ENCODE measurements at regions not wholly inside any gene's neighbourhood (a gene's known extent, or its start where the extent isn't known, plus 50 kb on each side); places are given as distances from the start of the nearest gene placed in this dataset.

DNA sequence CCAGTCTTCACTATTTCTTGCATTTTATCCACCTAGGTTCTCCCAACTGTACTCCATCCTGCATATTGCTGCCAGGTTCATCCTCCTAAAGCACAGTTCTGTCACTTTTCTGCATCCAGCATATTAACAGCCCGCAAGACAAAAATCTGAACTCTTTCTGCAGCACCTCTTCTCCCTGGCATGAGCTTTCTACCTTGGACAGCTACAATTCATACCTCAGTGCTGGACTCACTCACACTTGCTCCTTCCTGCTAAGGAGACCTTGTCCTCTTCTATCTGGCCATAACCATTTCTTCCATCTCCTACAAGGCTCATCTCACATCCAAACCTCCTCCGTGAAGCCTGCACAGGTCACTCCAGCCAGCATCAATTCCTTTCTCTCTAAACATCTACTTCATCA lies 170.1 kb upstream of the GRIP1 start:
- Histone ChIP-seq H3K36me3 (no peaks in the 10 kb centered on the region), H3K4me1 (no peaks in the 10 kb centered on the region), H3K27me3 (no peaks in the 10 kb centered on the region), H3K9me3 (no peaks in the 10 kb centered on the region), H3K4me3 (ENCODE audit: low read depth, low read length) (no peak overlapping the region)
- DNase-seq: no peak
- TF ChIP-seq CTCF (IDR thresholded peaks at IDR 0.05; ENCODE audit: low read depth, low read length): no peak

DNA sequence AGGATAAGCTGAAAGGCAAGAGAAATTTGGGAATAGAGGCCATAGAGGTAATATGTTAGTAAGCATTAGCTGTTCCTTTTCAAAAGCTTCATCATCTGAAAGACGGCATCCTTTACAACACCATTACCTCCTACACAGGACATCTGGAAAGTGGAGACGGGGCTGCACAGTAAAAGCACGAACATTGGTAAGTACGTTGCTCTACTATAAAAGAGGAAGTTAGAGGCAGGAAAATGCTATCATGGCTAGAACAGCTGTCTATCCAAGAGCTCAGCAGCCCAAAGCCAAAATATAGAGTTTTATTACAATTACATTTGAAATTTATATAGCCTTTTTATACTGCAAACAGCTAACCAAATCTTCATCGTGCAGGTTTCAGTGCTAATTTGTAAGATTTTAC lies 172.3 kb upstream of the GRIP1 start:
- no peaks in the 10 kb centered on the region for H3K9me3 ChIP-seq
- no peak for TF ChIP-seq CTCF (IDR thresholded peaks at IDR 0.05; ENCODE audit: low read depth, low read length)
- DNase-seq: no peak
- H3K36me3 ChIP-seq: no peaks in the 10 kb centered on the region
- H3K4me1 ChIP-seq: no peaks in the 10 kb centered on the region
- H3K4me3 ChIP-seq (ENCODE audit: low read depth, low read length): no peak overlapping the region
- H3K27me3 ChIP-seq: no peaks in the 10 kb centered on the region

DNA sequence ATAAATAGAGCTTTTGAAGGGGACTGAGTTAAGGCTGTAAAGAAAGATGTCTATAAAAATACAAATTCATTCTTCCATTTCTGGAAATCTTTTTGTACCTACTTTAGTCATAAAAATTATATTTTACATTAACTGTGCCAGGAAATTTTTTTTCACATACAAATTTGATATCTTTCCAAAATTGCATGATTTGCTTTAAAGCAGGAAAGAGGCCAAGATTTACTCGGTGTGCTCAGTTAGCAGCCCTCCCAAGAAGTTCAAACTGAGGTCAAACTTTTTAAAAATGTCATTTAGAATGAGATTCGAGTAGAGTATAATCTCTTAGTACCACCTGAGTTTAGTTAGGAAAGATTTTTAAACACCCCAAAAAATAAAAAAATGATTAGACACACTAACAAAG lies 173.2 kb upstream of the GRIP1 start:
- no peaks in the 10 kb centered on the region for H3K4me1 ChIP-seq
- TF ChIP-seq CTCF (IDR thresholded peaks at IDR 0.05; ENCODE audit: low read depth, low read length): no peak
- no peaks in the 10 kb centered on the region for H3K9me3 ChIP-seq

GRCh38 chr12:66852765-66853164 lies 173.9 kb upstream of the GRIP1 start:
- no peak overlapping the region for H3K4me3 ChIP-seq (ENCODE audit: low read depth, low read length)
- H3K27me3 ChIP-seq: no peaks in the 10 kb centered on the region
- TF ChIP-seq CTCF (IDR thresholded peaks at IDR 0.05; ENCODE audit: low read depth, low read length): no peak
- H3K9me3 ChIP-seq: no peaks in the 10 kb centered on the region
- no peaks in the 10 kb centered on the region for H3K36me3 ChIP-seq
- no peak for DNase-seq
- no peaks in the 10 kb centered on the region for H3K4me1 ChIP-seq

More for the DNA sequence above, 173.2 kb upstream of the GRIP1 start:
- Histone ChIP-seq H3K27me3 (no peaks in the 10 kb centered on the region), H3K4me3 (ENCODE audit: low read depth, low read length) (no peak overlapping the region), H3K36me3 (no peaks in the 10 kb centered on the region)
- DNase-seq: no peak

DNA sequence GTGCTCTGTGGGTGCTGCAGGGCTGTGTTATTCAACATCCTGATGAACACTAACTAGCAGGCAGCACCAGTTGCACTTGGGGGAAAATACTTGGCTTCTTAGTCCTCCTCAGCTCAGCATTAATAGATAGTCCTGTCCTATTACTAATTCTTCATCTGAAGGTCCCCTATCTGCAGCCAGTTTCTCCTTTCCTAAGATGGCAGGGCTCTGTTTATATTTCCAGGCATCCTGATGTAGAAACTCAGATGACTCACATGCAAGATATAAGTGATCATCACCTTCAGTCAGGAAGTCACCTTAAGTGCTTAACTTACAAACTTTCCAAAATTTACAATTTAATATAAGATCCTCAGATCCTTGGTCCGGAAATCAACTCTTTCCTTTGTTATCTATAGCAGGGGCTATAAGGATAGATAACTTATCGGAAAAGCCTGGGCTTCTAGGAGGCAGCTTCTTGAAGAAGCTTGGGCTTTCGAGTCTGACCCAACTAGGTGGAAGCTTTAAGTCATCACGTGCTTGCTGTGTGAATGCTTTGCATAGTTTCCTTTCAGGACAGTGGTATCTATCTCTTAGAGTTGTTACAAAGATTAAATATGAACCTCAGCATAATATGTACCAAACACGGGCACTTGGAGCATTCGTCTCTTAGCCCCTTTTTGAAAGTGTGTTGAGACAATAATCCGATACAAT lies 181.0 kb upstream of the GRIP1 start:
- Histone ChIP-seq H3K4me1 (no peaks in the 10 kb centered on the region), H3K36me3 (no peaks in the 10 kb centered on the region), H3K4me3 (ENCODE audit: low read depth, low read length) (no peak overlapping the region), H3K27me3 (no peaks in the 10 kb centered on the region), H3K9me3 (no peaks in the 10 kb centered on the region)
- no peak for TF ChIP-seq CTCF (IDR thresholded peaks at IDR 0.05; ENCODE audit: low read depth, low read length)
- no peak for DNase-seq
